NB4 (cell line): ENCODE measurements at regions not wholly inside any gene's neighbourhood (a gene's known extent, or its start where the extent isn't known, plus 50 kb on each side); places are given as distances from the start of the nearest gene placed in this dataset.

Experiments used
- MYC ChIP-seq: IDR thresholded peaks from 2 replicates; pipeline ENCODE4 v1.6.1; 2011; ENCODE audit warnings: low read depth, low read length
- POLR2A ChIP-seq: IDR thresholded peaks from 2 replicates; pipeline ENCODE4 v1.6.1; 2011; ENCODE audit warnings: mild to moderate bottlenecking; ENCODE audit not compliant: insufficient read length; ENCODE audit errors: extremely low read depth
- TF ChIP-seq, protein P1 (sequence below): IDR thresholded peaks from one replicate; pipeline ENCODE4 v1.5.1; 2012; ENCODE audit warnings: low read depth, low read length
- TF ChIP-seq, protein P2 (sequence below): IDR thresholded peaks from 2 replicates; pipeline ENCODE4 v1.6.1; 2011; ENCODE audit warnings: low read depth, low read length

- TF ChIP-seq, protein P1, sequence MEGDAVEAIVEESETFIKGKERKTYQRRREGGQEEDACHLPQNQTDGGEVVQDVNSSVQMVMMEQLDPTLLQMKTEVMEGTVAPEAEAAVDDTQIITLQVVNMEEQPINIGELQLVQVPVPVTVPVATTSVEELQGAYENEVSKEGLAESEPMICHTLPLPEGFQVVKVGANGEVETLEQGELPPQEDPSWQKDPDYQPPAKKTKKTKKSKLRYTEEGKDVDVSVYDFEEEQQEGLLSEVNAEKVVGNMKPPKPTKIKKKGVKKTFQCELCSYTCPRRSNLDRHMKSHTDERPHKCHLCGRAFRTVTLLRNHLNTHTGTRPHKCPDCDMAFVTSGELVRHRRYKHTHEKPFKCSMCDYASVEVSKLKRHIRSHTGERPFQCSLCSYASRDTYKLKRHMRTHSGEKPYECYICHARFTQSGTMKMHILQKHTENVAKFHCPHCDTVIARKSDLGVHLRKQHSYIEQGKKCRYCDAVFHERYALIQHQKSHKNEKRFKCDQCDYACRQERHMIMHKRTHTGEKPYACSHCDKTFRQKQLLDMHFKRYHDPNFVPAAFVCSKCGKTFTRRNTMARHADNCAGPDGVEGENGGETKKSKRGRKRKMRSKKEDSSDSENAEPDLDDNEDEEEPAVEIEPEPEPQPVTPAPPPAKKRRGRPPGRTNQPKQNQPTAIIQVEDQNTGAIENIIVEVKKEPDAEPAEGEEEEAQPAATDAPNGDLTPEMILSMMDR: no peak
- TF ChIP-seq POLR2A (no peak), MYC (no peak)
- TF ChIP-seq, protein P2, sequence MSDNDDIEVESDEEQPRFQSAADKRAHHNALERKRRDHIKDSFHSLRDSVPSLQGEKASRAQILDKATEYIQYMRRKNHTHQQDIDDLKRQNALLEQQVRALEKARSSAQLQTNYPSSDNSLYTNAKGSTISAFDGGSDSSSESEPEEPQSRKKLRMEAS: no peak
Measured at GRCh38 chr15:87589134-87589533, 667.4 kb downstream of the NTRK3 start.
